ENCODE measurements at regions not wholly inside any gene's neighbourhood (a gene's known extent, or its start where the extent isn't known, plus 50 kb on each side); places are given as distances from the start of the nearest gene placed in this dataset.
"Not testable (repeated sequence)": the region's sequence is repeated elsewhere in the genome, so short reads cannot be mapped to it uniquely, and the experiment has no call there.

DNA sequence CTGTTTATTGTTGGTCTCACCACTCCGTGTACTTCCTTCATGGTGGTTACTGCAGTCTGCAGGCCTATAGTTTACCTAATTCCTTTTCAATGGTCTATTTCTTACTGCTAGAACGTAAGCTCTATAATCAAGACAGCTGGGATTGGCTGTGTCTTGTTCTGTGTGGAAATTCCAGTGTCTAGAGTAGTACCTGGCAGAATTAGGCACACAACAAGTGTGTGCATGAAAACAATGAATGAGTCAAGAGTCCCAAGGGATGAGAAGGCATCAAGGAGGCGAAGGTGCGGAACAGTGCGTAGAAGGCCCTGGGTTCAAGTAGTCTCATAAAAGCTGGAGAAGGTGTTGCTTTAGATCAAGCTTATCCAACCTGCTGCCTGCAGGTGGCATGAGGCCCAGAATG is 70.8 kb upstream of the GBA3 start:
- TF ChIP-seq, protein P1, sequence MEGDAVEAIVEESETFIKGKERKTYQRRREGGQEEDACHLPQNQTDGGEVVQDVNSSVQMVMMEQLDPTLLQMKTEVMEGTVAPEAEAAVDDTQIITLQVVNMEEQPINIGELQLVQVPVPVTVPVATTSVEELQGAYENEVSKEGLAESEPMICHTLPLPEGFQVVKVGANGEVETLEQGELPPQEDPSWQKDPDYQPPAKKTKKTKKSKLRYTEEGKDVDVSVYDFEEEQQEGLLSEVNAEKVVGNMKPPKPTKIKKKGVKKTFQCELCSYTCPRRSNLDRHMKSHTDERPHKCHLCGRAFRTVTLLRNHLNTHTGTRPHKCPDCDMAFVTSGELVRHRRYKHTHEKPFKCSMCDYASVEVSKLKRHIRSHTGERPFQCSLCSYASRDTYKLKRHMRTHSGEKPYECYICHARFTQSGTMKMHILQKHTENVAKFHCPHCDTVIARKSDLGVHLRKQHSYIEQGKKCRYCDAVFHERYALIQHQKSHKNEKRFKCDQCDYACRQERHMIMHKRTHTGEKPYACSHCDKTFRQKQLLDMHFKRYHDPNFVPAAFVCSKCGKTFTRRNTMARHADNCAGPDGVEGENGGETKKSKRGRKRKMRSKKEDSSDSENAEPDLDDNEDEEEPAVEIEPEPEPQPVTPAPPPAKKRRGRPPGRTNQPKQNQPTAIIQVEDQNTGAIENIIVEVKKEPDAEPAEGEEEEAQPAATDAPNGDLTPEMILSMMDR (IDR thresholded peaks at IDR 0.05; ENCODE audit: low read length): not testable (repeated sequence)
- TF ChIP-seq EZH2 (optimal IDR thresholded peaks at IDR 0.05; ENCODE audit: low read depth, low read length); EZH2phosphoT487 (IDR thresholded peaks at IDR 0.05; ENCODE audit: low read length): not testable (repeated sequence)
